GM18511 (cell line): ENCODE measurements at regions not wholly inside any gene's neighbourhood (a gene's known extent, or its start where the extent isn't known, plus 50 kb on each side); places are given as distances from the start of the nearest gene placed in this dataset.

Experiments
- ATAC-seq: cut with Tn5 transposase; IDR thresholded peaks from one replicate; pipeline ENCODE4 v1.9.1; 2021; ENCODE audit warnings: mild to moderate bottlenecking, moderate library complexity; ENCODE audit not compliant: unreplicated experiment

DNA sequence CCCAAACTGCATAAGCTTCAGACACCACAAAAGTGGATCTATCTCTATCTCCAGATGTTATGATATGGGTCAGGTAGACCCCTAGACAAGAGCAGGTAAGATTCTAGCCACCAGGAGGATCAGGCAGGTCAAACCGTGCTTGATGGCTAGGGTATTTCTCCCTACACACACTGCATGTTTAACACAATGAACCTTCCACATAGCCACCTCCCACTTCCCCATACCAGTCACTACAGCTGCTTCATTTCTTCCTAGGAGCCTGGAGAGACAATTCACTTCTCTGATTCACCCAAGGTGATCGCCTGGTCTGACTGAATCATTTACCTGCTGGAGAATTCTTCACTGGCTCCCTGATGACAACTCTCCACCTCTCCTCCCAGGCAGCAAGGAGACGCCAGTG is 66.0 kb upstream of the MYCN start:
- ATAC-seq = no peak

DNA sequence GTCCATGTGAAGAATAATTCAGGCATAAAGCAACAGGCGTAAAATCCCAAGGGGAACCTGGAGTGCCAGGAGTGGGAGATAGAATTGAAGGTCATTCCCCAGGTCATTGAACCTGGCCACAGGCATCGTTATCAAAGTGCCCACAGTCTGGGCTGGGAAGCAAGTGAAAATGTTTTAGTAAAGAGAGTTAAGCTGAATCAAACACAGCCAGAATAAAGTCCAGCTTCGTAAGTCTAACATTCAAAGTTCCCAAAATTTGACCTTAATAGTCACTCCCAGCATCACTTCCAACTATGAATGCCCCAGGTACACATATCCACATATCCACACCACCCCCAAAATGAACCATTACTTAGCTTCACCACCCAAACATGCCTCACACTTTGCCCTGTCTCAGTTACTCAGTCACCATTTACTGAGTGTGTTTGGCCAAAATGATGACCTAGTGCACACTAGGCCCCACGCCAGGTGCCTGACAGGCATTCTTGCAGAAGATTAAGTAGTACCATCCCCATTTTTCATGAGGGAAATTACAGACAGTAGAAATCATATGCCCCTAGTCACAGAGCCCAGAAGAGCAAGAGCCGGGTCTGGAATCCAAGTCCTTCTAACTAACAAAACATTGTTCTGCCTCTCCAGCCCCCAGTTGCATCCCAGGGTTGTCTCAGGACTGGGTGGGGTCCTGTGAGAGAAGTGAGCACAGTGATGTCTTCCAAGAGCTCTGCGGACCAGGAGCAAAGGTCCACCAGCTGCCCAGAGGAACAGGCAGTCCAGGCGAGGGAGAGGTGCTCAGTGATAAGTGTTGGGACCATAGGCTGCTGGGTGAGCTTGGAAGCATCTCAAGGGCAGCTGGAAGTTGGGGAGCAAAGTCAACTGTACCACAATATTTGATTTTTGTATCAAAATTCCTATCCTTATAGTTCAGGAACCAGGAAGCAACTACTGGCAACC is 65.2 kb upstream of the MYCN start:
- no peak for ATAC-seq

DNA sequence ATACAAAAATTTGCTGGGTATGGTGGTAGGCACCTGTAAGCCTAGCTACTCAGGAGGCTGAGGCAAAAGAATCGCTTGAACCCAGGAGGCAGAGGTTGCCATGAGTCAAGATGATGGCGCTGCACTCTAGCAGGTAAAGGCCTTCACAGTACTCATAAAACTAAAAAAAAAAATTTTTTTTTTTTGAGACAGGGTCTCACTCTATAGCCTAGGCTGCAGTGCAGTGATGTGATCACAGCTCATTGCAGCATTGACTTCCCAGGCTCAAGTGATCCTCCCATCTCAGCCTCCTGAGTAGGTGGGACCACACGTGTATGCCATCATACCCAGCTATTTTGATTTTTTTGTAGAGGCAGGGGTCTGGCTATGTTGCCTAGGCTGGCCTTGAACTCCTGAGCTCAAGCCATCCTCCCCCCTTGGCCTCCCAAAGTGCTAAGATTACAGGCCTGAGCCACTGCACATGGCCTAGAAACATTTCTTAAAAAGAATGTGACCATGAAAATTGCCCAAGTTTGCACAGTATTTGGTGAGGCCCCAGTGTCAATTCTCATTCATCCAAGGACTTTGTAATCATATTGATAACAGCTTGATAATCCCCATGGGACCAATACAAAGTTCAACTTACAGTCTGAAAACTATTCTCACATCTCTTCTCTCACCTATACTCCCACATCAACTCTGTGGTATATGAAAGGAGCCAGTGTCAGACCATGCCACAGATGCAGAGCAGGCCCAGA is 64.2 kb upstream of the MYCN start:
- no peak for ATAC-seq

DNA sequence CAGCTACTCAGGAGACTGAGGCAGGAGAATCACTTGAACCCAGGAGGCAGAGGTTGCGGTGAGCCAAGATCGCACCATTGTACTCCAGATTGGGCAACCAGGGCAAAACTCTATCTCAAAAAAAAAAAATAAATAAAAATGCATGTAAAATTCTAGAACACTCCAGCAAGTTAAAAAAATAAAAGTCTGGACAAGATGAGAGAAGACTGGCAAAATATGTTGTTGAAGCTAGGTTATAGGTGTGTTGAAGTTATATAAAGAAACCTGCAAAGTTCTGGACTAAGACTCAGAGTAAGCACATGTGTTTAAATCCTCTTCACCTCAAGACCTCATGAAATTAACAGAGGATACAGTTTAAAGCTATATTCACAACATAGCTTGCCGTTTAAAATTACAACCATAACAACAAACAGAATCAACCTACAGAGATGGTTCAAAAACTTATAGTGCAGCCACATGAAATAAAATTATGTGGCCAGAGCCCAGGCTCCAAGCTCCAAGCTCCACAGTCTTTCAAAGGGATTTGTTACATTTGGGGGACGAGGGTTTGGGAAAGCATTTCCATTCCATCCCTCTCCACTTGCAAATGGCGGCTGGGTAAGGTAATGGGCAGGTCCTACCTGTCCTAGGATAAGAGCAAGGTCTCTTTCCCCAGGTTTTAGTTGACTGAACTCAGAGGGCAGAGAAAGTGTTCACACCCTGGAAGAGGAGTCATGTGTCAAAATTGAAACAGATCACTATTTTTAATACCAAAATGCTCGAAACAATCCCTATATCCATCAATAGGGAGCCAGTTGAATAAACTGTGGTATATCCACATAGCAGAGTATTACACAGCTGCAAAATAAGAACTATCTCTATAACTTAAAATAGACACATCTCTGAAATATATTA is 59.9 kb upstream of the MYCN start:
- ATAC-seq = no peak

DNA sequence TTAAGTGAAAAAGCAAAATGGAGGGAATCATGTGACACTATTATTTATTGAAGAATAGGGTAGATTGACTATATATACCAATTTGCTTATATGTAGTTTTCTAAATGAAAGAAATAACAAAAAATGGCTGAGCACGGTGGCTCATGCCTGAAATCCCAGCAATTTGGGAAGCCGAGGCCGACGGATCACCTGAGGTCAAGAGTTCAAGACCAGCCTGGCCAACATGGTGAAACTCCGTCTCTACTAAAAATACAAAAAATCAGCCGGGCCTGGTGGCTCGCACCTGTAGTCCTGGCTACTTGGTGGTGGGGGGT is 59.3 kb upstream of the MYCN start:
- ATAC-seq = no peak

DNA sequence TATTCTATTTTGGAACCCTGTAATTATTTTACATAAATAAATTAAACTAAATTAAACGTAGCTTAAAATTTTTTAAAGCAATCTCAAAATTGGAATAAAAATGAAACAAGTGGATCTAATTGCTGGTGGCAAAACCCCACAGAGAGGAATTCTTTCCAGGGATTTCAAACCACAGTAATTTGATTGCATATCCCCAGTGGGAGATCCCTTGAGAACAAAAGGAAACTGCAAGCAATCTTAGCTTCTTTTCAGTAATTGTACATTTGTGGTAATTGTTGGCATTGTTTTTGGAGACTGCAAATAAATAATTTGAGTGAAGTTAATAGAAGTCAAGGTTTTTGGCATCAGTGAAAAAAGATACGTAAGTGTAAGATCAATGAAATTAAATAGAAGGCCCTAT is 58.7 kb upstream of the MYCN start:
- no peak for ATAC-seq

DNA sequence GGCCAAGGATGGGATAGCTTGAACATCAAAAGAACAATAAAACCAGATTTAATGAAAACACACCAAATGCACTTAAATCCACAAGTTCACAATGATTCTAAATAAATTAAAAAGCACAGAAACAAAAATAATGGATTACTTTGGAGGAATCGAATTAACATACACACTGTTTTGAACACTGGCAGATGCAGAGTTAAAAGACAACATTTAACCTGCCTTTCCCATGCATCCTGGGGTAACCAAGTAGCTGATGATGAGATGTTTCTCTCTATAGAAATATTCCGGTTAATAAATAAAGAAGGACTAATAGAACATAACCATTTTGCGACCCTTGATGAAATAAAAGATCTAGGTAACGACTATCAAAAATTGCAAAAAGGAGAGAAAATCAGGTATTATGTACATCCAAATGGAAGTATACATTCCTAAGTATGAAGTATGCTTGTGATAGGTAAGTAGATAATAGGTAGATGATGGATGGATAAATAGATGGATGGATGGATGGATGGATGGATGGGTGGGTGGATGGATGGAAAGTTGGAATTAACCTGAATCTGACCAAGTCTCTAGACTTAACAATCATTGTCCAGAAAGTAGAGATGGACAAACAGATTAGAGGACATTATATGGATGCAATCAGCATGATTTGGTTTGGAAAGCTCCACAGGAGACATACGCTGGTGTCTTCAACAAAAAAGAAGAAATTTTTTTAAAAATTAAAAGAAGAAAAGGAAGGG is 57.4 kb upstream of the MYCN start:
- no peak for ATAC-seq

DNA sequence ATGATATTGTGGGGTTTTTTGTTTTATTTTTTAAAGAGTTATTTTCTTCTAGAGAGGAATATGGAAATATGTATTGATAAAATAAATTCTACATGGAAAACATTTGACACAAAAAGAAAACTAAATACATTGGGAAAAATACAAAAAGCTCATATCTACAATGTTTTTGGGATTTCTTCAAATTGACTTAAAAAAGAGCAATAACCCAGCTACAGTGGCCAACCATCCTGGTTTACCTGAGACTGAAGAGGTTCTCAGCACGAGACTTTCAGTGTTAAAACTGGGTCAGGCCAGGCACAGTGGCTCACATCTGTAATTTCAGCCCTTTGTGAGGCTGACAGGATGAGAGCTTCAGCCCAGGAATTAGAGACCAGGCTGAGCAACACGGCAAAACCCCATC is 56.7 kb upstream of the MYCN start:
- ATAC-seq = no peak

DNA sequence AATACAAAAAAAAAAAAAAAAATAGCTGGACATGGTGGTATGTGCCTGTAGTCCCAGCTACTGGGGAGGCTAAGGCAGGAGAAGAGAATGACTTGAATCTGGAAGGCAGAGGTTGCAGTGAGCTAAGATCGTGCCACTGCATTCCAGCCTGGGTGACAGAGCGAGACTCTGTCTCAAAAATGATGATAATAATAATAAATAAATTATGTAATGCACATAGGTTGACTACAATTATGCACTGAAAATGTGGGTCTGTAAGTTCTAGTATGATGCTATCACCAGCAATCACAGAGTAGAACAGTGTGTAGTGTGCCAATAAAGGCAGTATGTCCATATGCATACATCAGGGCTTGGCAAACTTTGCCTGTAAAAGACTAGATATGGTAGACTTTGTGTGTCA is 55.6 kb upstream of the MYCN start:
- no peak for ATAC-seq

DNA sequence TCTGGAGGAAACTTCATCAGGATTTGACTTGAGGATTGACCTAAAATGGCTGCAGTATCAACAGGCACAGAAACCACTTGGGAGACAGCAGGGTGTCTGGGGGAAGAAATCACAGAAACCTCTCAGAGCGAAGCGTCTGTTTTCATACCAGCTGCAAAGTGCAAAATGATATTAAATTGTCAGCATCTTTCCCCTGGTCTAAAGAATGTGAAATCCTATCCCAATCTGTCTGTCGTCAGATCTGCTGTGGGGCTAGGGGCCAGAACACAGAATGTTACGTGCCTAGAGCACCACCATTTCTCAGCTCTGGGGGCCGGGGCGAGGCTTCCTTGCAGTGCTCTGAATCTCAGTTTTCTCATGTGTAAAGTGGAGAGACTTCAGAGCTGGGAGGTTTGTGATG is 54.1 kb upstream of the MYCN start:
- no peak for ATAC-seq

DNA sequence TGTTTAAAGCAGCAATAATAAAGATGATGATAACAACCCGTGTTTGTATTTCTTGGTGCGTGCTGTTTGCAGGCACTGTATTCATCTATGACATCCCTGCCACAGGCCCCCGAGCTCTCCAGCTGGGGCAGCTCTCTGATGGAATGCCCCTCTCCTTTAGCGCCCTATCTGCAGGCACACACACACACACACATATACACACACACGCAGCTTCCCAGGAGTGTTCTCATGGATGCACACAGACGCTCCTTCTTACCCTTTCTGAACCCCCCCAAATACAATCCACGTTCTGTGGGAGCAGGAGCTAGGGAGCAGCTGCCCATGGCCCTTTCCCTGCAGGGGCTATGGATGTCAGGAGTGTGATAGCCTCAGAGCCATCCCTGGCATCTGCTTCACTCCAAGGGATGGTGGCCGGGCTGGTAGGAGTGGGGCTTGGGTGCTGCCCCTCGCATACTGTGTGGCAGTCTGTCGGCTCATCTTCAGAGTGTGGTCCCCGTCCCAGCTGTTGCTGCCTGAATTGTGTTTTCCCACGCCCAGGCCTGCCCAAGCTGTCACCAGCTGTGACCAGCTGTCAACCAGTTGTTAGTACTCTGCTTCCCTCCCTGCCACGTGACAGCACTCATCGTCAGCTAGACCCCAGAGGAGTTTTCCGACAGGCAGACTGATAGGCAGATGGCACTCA is 50.8 kb upstream of the MYCN start:
- no peak for ATAC-seq

DNA sequence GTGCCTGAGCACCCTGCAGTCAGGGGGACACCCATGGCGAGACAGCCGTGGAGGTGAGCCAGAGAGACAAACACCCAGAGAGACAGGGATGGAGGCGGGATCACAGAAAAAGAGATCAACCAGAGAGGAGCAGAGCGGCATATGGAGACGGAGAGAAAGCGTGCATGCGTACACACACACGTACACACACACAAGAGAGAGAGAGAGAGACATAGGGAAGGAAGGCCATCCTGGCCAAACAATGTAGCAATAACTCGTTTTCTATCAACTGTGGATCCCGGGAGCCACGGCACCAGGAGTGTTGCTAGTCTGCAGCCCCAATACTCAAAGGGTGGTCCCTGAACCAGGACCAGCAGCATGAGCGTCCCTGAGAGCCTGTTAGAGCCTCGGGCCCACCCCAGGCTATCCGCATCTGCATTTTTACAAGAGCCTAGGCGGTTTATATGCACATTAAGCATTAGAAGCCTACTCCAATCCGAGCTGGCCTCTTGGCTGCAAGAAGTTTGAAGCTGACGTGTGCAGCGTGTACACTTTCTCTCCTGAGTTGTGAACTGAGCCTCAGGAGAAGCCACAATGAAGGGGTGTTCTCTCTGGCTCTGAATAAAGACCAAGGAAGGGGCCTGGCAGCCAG is 50.1 kb upstream of the MYCN start:
- no peak for ATAC-seq
